ENCODE measurements at regions not wholly inside any gene's neighbourhood (a gene's known extent, or its start where the extent isn't known, plus 50 kb on each side); places are given as distances from the start of the nearest gene placed in this dataset.

GRCh38 chr5:68093455-68094159 is 121.9 kb upstream of the PIK3R1 start:
- TF ChIP-seq RAD21 (IDR thresholded peaks at IDR 0.05; ENCODE audit: low read length) (no peak), MAX (IDR thresholded peaks at IDR 0.05; ENCODE audit: low read depth) (no peak), FOSL2 (IDR thresholded peaks at IDR 0.05; ENCODE audit: borderline replicate concordance, low read depth) (no peak), POLR2AphosphoS5 (IDR thresholded peaks at IDR 0.05; ENCODE audit: low read depth, low read length) (no peak), RCOR1 (IDR thresholded peaks at IDR 0.05; ENCODE audit: low read length) (no peak), JUND (IDR thresholded peaks at IDR 0.05) (no peak), GABPA (IDR thresholded peaks at IDR 0.05; ENCODE audit: low read depth) (no peak), TAF1 (IDR thresholded peaks at IDR 0.05; ENCODE audit: borderline replicate concordance, low read depth, low read length) (no peak), FOXM1 (IDR thresholded peaks at IDR 0.05; ENCODE audit: low read depth) (no peak), CHD2 (IDR thresholded peaks at IDR 0.05; ENCODE audit: low read length, partially characterized antibody) (no peak), EP300 (IDR thresholded peaks at IDR 0.05; ENCODE audit: borderline replicate concordance in 1 of 2, low read depth in 1 of 2, low read length in 1 of 2) (no peak)
- TF ChIP-seq, protein P1, sequence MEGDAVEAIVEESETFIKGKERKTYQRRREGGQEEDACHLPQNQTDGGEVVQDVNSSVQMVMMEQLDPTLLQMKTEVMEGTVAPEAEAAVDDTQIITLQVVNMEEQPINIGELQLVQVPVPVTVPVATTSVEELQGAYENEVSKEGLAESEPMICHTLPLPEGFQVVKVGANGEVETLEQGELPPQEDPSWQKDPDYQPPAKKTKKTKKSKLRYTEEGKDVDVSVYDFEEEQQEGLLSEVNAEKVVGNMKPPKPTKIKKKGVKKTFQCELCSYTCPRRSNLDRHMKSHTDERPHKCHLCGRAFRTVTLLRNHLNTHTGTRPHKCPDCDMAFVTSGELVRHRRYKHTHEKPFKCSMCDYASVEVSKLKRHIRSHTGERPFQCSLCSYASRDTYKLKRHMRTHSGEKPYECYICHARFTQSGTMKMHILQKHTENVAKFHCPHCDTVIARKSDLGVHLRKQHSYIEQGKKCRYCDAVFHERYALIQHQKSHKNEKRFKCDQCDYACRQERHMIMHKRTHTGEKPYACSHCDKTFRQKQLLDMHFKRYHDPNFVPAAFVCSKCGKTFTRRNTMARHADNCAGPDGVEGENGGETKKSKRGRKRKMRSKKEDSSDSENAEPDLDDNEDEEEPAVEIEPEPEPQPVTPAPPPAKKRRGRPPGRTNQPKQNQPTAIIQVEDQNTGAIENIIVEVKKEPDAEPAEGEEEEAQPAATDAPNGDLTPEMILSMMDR (IDR thresholded peaks at IDR 0.05) = no peak
